SK-N-MC (cell line): ENCODE measurements at regions not wholly inside any gene's neighbourhood (a gene's known extent, or its start where the extent isn't known, plus 50 kb on each side); places are given as distances from the start of the nearest gene placed in this dataset.

ENCODE experiments used
- EZH2 ChIP-seq: fragments of 200-600 bp; sonication (generic); IDR thresholded peaks from one replicate; pipeline ENCODE4 v1.6.1; 2017; ENCODE audit warnings: antibody characterized with exemption
- FOXP2 ChIP-seq: optimal IDR thresholded peaks from 2 replicates; pipeline ENCODE3; 2011; ENCODE audit warnings: mild to moderate bottlenecking, moderate library complexity; ENCODE audit not compliant: insufficient read depth; ENCODE audit errors: extremely low read length, control extremely low read depth
- POLR2AphosphoS5 ChIP-seq: IDR thresholded peaks from 2 replicates; pipeline ENCODE4 v1.6.1; 2012; ENCODE audit warnings: mild to moderate bottlenecking, low read depth, low read length, borderline replicate concordance

GRCh38 chr7:24442170-24442777 is 131.0 kb upstream of the PALS2 start:
- no peak for TF ChIP-seq POLR2AphosphoS5
- TF ChIP-seq EZH2, result no peak
- TF ChIP-seq FOXP2, result no peak
